ENCODE measurements at regions not wholly inside any gene's neighbourhood (a gene's known extent, or its start where the extent isn't known, plus 50 kb on each side); places are given as distances from the start of the nearest gene placed in this dataset.

GRCh38 chr7:110076194-110076593, 1014.7 kb upstream of the LRRN3 start:
- no peak for DNase-seq

- DNase-seq: no peak
Observed at GRCh38 chr7:110084181-110084807, 1006.6 kb upstream of the LRRN3 start.

- DNase-seq: no peak
Observed at GRCh38 chr7:110090110-110090820, 1000.7 kb upstream of the LRRN3 start.

- no peak for DNase-seq
Observed at GRCh38 chr7:110095372-110096052, 995.4 kb upstream of the LRRN3 start.

- DNase-seq: no peak
Observed at GRCh38 chr7:110104243-110104642, 986.7 kb upstream of the LRRN3 start.

- DNase-seq: no peak
Observed at GRCh38 chr7:110105307-110105706, 985.6 kb upstream of the LRRN3 start.

- DNase-seq: no peak
Observed at GRCh38 chr7:110105840-110106239, 985.1 kb upstream of the LRRN3 start.

- no peak for DNase-seq
Observed at GRCh38 chr7:110119883-110120581, 970.9 kb upstream of the LRRN3 start.

- DNase-seq: no peak
Observed at GRCh38 chr7:110129159-110129558, 961.8 kb upstream of the LRRN3 start.

- DNase-seq: no peak
Observed at GRCh38 chr7:110130669-110131068, 960.3 kb upstream of the LRRN3 start.

GRCh38 chr7:110131344-110131743, 959.6 kb upstream of the LRRN3 start:
- DNase-seq: no peak

- DNase-seq: no peak
Observed at GRCh38 chr7:110139056-110139455, 951.9 kb upstream of the LRRN3 start.

GRCh38 chr7:110142939-110143526, 947.9 kb upstream of the LRRN3 start:
- DNase-seq: no peak

- DNase-seq: no peak
Observed at GRCh38 chr7:110144599-110144998, 946.3 kb upstream of the LRRN3 start.

- DNase-seq: no peak
Observed at GRCh38 chr7:110148054-110148453, 942.9 kb upstream of the LRRN3 start.

- DNase-seq: no peak
Observed at GRCh38 chr7:110153222-110153621, 937.7 kb upstream of the LRRN3 start.

- DNase-seq: no peak
Observed at GRCh38 chr7:110156511-110156910, 934.4 kb upstream of the LRRN3 start.

GRCh38 chr7:110157631-110158362, 933.1 kb upstream of the LRRN3 start:
- no peak for DNase-seq

GRCh38 chr7:110168010-110168409, 922.9 kb upstream of the LRRN3 start:
- no peak for DNase-seq

GRCh38 chr7:110170841-110171240, 920.1 kb upstream of the LRRN3 start:
- DNase-seq: no peak

- DNase-seq: no peak
Observed at GRCh38 chr7:110177463-110177862, 913.5 kb upstream of the LRRN3 start.

- DNase-seq: no peak
Observed at GRCh38 chr7:110179037-110179436, 911.9 kb upstream of the LRRN3 start.
